H9 (cell line): ENCODE measurements at regions not wholly inside any gene's neighbourhood (a gene's known extent, or its start where the extent isn't known, plus 50 kb on each side); places are given as distances from the start of the nearest gene placed in this dataset.

Experiments
- DNase-seq: peaks from one replicate; pipeline ENCODE4 v3.0.0-alpha.2; 2017
- H2AFZ ChIP-seq: one replicate; pipeline ENCODE4 v1.6.1; 2013; ENCODE audit warnings: mild to moderate bottlenecking, low read length, control low read depth, moderate library complexity
- H2AK5ac ChIP-seq: 2 replicates; pipeline ENCODE4 v1.6.1; 2013; ENCODE audit warnings: low read length, control low read depth, mixed read lengths; ENCODE audit not compliant: insufficient read length
- H2BK120ac ChIP-seq: one replicate; pipeline ENCODE4 v1.6.1; 2013; ENCODE audit warnings: low read depth, mild to moderate bottlenecking, low read length, control low read depth, inconsistent platforms; ENCODE audit not compliant: poor library complexity, severe bottlenecking
- H2BK12ac ChIP-seq: 2 replicates; pipeline ENCODE4 v1.6.1; 2013; ENCODE audit warnings: low read length, control low read depth, mixed read lengths, low read depth; ENCODE audit not compliant: insufficient read length
- H2BK15ac ChIP-seq: 2 replicates; pipeline ENCODE4 v1.6.1; 2013; ENCODE audit warnings: low read depth, low read length, control low read depth
- H2BK20ac ChIP-seq: one replicate; pipeline ENCODE4 v1.6.1; 2013; ENCODE audit warnings: low read depth, mild to moderate bottlenecking, low read length, control low read depth, inconsistent platforms; ENCODE audit not compliant: poor library complexity, severe bottlenecking
- H2BK5ac ChIP-seq: 2 replicates; pipeline ENCODE4 v1.6.1; 2013; ENCODE audit warnings: low read length, control low read depth, mixed read lengths; ENCODE audit not compliant: insufficient read length
- H3K14ac ChIP-seq: 2 replicates; pipeline ENCODE4 v1.6.1; 2013; ENCODE audit warnings: low read length, control low read depth; ENCODE audit not compliant: insufficient read depth
- H3K18ac ChIP-seq: 2 replicates; pipeline ENCODE4 v1.6.1; 2013; ENCODE audit warnings: low read depth, mild to moderate bottlenecking, mixed read lengths, low read length, control low read depth; ENCODE audit not compliant: insufficient read length
- H3K23ac ChIP-seq: 2 replicates; pipeline ENCODE4 v1.6.1; 2013; ENCODE audit warnings: low read length, control low read depth, mixed read lengths, low read depth; ENCODE audit not compliant: insufficient read length
- H3K23me2 ChIP-seq: 2 replicates; pipeline ENCODE4 v1.6.1; 2013; ENCODE audit warnings: low read depth, mild to moderate bottlenecking, mixed read lengths, low read length, control low read depth; ENCODE audit not compliant: insufficient read length, poor library complexity, severe bottlenecking
- H3K27ac ChIP-seq: 2 replicates; pipeline ENCODE4 v1.5.1; 2013; ENCODE audit warnings: low read length, control low read depth, mixed read lengths, low read depth; ENCODE audit not compliant: insufficient read length
- H3K27me3 ChIP-seq: 2 replicates; pipeline ENCODE4 v1.6.1; 2013; ENCODE audit warnings: low read length, control low read depth, inconsistent platforms; ENCODE audit not compliant: insufficient read depth
- H3K4ac ChIP-seq: 2 replicates; pipeline ENCODE4 v1.6.1; 2013; ENCODE audit warnings: low read depth, mild to moderate bottlenecking, control low read depth, inconsistent platforms, low read length, moderate library complexity
- H3K4me1 ChIP-seq: 2 replicates; pipeline ENCODE4 v1.6.1; 2013; ENCODE audit warnings: low read length, control low read depth, inconsistent platforms; ENCODE audit not compliant: insufficient read depth
- H3K4me2 ChIP-seq: 2 replicates; pipeline ENCODE4 v1.6.1; 2013; ENCODE audit warnings: low read length, control low read depth, mixed read lengths; ENCODE audit not compliant: insufficient read length, insufficient read depth
- H3K56ac ChIP-seq: 2 replicates; pipeline ENCODE4 v1.6.1; 2013; ENCODE audit warnings: low read depth, mild to moderate bottlenecking, mixed read lengths, low read length, control low read depth; ENCODE audit not compliant: insufficient read length
- H3K79me1 ChIP-seq: 2 replicates; pipeline ENCODE4 v1.6.1; 2013; ENCODE audit warnings: low read depth, mild to moderate bottlenecking, moderate library complexity, low read length, control low read depth, inconsistent platforms; ENCODE audit not compliant: insufficient read depth, poor library complexity, severe bottlenecking
- H3K79me2 ChIP-seq: 2 replicates; pipeline ENCODE4 v1.6.1; 2013; ENCODE audit warnings: low read length, control low read depth, inconsistent platforms; ENCODE audit not compliant: insufficient read depth
- H3K9ac ChIP-seq: 2 replicates; pipeline ENCODE4 v1.6.1; 2013; ENCODE audit warnings: low read length, control low read depth, mixed read lengths; ENCODE audit not compliant: insufficient read length; ENCODE audit errors: extremely low read depth
- H3K9me3 ChIP-seq: one replicate; pipeline ENCODE4 v1.6.1; 2013; ENCODE audit warnings: low read depth, low read length, inconsistent platforms; ENCODE audit not compliant: control insufficient read depth
- H3T11ph ChIP-seq: one replicate; pipeline ENCODE4 v1.6.1; 2013; ENCODE audit warnings: mild to moderate bottlenecking, low read length, control low read depth, inconsistent platforms
- H4K20me1 ChIP-seq: one replicate; pipeline ENCODE4 v1.6.1; 2013; ENCODE audit not compliant: control insufficient read depth, insufficient read length, insufficient read depth
- H4K5ac ChIP-seq: 2 replicates; pipeline ENCODE4 v1.6.1; 2013; ENCODE audit warnings: low read depth, mild to moderate bottlenecking, mixed read lengths, low read length, control low read depth; ENCODE audit not compliant: insufficient read length
- H4K8ac ChIP-seq: replicated peaks from 2 replicates; pipeline ENCODE4 v1.6.1; 2013; ENCODE audit warnings: low read length, control low read depth, mixed read lengths, low read depth; ENCODE audit not compliant: insufficient read length
- H4K91ac ChIP-seq: 2 replicates; pipeline ENCODE4 v1.6.1; 2013; ENCODE audit warnings: low read depth, mild to moderate bottlenecking, moderate library complexity, mixed read lengths, low read length, control low read depth; ENCODE audit not compliant: insufficient read length
- H3K27ac Mint-ChIP-seq, 3 experiments: 2 replicates in 2 of 3; 3 replicates in 1 of 3; pipeline ENCODE4 v1.8.0; 2020 to 2021; ENCODE audit warnings: mixed read lengths in 3 of 3, mild to moderate bottlenecking in 1 of 3, moderate library complexity in 1 of 3
- H3K27me3 Mint-ChIP-seq: 2 replicates; pipeline ENCODE4 v1.8.0; 2021; ENCODE audit warnings: low read depth, mild to moderate bottlenecking, moderate library complexity, mixed read lengths
- H3K36me3 Mint-ChIP-seq, 3 experiments: 2 replicates in 2 of 3; 3 replicates in 1 of 3; pipeline ENCODE4 v1.8.0; 2020 to 2021; ENCODE audit warnings: low read depth in 3 of 3, mixed read lengths in 3 of 3; ENCODE audit not compliant: insufficient read depth in 1 of 3
- H3K4me1 Mint-ChIP-seq, 2 experiments: 2 replicates each; pipeline ENCODE4 v1.8.0; 2020; ENCODE audit warnings: mixed read lengths in 2 of 2
- H3K4me3 Mint-ChIP-seq, 2 experiments: 2 replicates in 1 of 2; 3 replicates in 1 of 2; pipeline ENCODE4 v1.8.0; 2020 to 2021; ENCODE audit warnings: mild to moderate bottlenecking in 2 of 2, mixed read lengths in 2 of 2, moderate library complexity in 1 of 2
- H3K9me3 Mint-ChIP-seq, 2 experiments: 2 replicates in 1 of 2; 3 replicates in 1 of 2; pipeline ENCODE4 v1.8.0; 2020; ENCODE audit warnings: mild to moderate bottlenecking in 2 of 2, mixed read lengths in 2 of 2, moderate library complexity in 1 of 2
- CTCF ChIP-seq: fragments of 200-600 bp; sonication (generic); conservative IDR thresholded peaks from 3 replicates; pipeline ENCODE4 v1.8.0; 2021; ENCODE audit warnings: antibody characterized with exemption, mild to moderate bottlenecking
- whole genome bisulfite sequencing: extraction: QIAGEN DNeasy Blood & Tissue Kit; methylation state at CpG from one replicate; pipeline ENCODE4 v1.1.7; 2013; ENCODE audit warnings: missing lambda C conversion rate, low lambda C conversion rate, mixed read lengths; ENCODE audit not compliant: insufficient read length; ENCODE audit errors: extremely low coverage; 5-methylcytosine and 5-hydroxymethylcytosine counted together

DNA sequence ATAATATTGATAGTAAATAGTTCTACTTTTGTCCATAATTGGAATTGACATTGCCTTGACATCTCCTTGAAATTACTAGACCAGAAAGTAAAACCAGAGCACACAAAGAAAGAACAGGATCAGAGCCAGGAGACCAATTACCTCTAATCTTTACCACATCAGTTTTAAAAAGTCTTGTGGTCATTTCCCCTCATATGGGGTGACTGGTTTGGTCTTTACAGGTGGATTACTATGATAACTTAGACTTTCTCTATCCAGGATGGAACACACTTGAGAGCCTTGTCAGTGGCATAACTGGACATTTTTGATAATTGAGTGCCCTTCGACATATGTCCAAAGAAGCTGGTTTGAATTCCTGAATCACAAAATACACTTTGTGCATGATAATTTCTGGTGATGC, 1148.1 kb upstream of the NCAM2 start:
- H3K4me3 Mint-ChIP-seq = no peak overlapping the region
- Histone ChIP-seq H3K79me2 (no peaks in the 10 kb centered on the region), H4K5ac (no peak overlapping the region), H2BK20ac (no peak overlapping the region), H3T11ph (no peak overlapping the region), H3K14ac (no peak overlapping the region), H3K23me2 (no peaks in the 10 kb centered on the region), H3K56ac (no peak overlapping the region), H4K91ac (no peak overlapping the region), H3K4me1 (no peaks in the 10 kb centered on the region), H3K79me1 (no peaks in the 10 kb centered on the region), H3K9ac (no peak overlapping the region), H3K4ac (no peak overlapping the region), H2AK5ac (no peak overlapping the region), H3K9me3 (no peaks in the 10 kb centered on the region), H2BK12ac (no peak overlapping the region), H4K20me1 (no peaks in the 10 kb centered on the region), H2BK120ac (no peak overlapping the region), H2AFZ (no peak overlapping the region), H3K23ac (no peak overlapping the region), H3K4me2 (no peak overlapping the region), H4K8ac (no peak overlapping the region), H2BK5ac (no peak overlapping the region), H3K18ac (no peak overlapping the region), H3K27ac (no peak overlapping the region), H2BK15ac (no peak overlapping the region), H3K27me3 (no peaks in the 10 kb centered on the region)
- H3K27ac Mint-ChIP-seq = no peak overlapping the region
- no peaks in the 10 kb centered on the region; a peak in 1 of 4 replicates for H3K4me1 Mint-ChIP-seq
- no peak for DNase-seq
- peaks cover 0 to 3% of the 10 kb centered on the region in 2 experiments; a peak in 2 of 5 replicates for H3K9me3 Mint-ChIP-seq
- no CpG with 5 or more reads among the region's 1 CpG for WGBS
- no peaks in the 10 kb centered on the region for H3K27me3 Mint-ChIP-seq
- no peak for TF ChIP-seq CTCF
- peaks cover 0 to 4% (median 0%) of the 10 kb centered on the region in 3 experiments; a peak in 1 of 7 replicates for H3K36me3 Mint-ChIP-seq
